ENCODE measurements at regions not wholly inside any gene's neighbourhood (a gene's known extent, or its start where the extent isn't known, plus 50 kb on each side); places are given as distances from the start of the nearest gene placed in this dataset.

DNA sequence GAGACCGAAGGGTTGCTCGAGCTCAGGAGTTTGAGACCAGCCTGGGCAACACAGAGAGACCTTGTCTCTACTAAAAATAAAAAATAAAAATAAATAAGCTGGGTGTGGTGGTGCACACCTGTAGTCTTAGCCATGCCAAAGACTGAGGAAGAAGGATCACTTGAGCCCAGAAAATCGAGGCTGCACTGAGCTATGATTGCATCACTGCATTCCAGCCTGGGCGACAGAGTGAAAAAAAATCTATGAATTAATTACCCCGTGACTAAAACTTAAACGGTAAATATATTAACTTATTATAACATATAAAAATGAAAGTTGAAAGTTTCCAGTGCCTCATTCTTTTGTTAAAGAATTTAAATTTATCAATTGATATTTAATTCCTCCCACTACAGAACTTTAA lies 273.7 kb downstream of the KLF12 start:
- no peak for TF ChIP-seq CTCF (IDR thresholded peaks at IDR 0.05)
- Mint-ChIP-seq H3K36me3 (ENCODE audit: low read depth) (no peaks in the 10 kb centered on the region), H3K27ac (ENCODE audit: unreplicated experiment) (no peak overlapping the region), H3K9me3 (ENCODE audit: low read depth) (no peaks in the 10 kb centered on the region), H3K4me3 (ENCODE audit: unreplicated experiment) (no peak overlapping the region), H3K4me1 (ENCODE audit: low read depth) (peaks cover 10% of the 10 kb centered on the region), H3K27me3 (ENCODE audit: low read depth) (no peaks in the 10 kb centered on the region)
- no peak for DNase-seq (ENCODE audit: low spot score)

DNA sequence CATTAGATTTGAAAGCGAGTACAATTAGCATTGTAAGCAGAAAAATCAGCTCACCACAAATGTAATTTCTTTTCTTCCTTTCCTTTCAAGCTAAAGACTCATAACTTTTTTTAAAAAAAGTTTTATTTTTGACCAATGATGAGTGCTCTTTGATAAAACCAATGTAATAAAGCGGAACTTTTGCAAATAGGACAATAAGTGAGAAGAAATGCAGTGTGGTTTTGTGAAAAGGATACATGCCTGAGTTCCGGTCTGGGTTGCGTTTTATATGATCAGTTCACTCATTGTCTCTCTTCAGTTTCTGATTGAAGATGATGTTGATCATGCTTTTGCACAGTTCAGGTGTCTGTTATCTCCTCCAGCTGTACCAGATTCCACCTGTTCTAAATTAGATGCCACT lies 274.4 kb downstream of the KLF12 start:
- Mint-ChIP-seq H3K9me3 (ENCODE audit: low read depth) (no peaks in the 10 kb centered on the region), H3K27me3 (ENCODE audit: low read depth) (no peaks in the 10 kb centered on the region), H3K4me3 (ENCODE audit: unreplicated experiment) (no peak overlapping the region), H3K36me3 (ENCODE audit: low read depth) (no peaks in the 10 kb centered on the region), H3K4me1 (ENCODE audit: low read depth) (peaks cover 3% of the 10 kb centered on the region), H3K27ac (ENCODE audit: unreplicated experiment) (no peak overlapping the region)
- no peak for DNase-seq (ENCODE audit: low spot score)
- TF ChIP-seq CTCF (IDR thresholded peaks at IDR 0.05), result no peak

DNA sequence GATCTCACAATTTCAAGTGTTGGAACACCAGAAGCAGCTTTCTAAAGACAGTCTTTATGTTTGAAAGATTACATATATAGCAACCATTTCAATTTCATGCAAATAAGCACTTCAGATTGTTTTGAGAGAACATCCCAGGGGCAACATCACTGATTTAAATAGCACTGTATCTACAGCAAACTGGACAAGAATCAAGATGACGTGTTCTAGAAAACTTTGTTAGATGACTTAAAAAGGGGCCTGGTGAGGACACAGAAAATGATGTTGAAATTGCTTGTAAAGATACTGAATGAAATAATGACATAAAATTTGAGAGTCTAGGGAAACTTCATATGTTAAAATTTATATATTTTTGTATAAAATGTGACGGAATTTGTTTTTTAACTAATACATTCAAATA lies 277.1 kb downstream of the KLF12 start:
- peaks cover 1% of the 10 kb centered on the region for H3K36me3 Mint-ChIP-seq (ENCODE audit: low read depth)
- no peaks in the 10 kb centered on the region for H3K9me3 Mint-ChIP-seq (ENCODE audit: low read depth)
- no peak for TF ChIP-seq CTCF (IDR thresholded peaks at IDR 0.05)
- no peaks in the 10 kb centered on the region for H3K27me3 Mint-ChIP-seq (ENCODE audit: low read depth)
- H3K4me1 Mint-ChIP-seq (ENCODE audit: low read depth), result peaks cover 7% of the 10 kb centered on the region
- no peak overlapping the region for H3K4me3 Mint-ChIP-seq (ENCODE audit: unreplicated experiment)
- DNase-seq (ENCODE audit: low spot score), result no peak
- H3K27ac Mint-ChIP-seq (ENCODE audit: unreplicated experiment), result no peak overlapping the region

GRCh38 chr13:73851104-73851503 lies 283.1 kb downstream of the KLF12 start:
- Mint-ChIP-seq H3K27me3 (ENCODE audit: low read depth) (no peaks in the 10 kb centered on the region), H3K4me1 (ENCODE audit: low read depth) (peaks cover 33% of the 10 kb centered on the region), H3K27ac (ENCODE audit: unreplicated experiment) (no peak overlapping the region), H3K9me3 (ENCODE audit: low read depth) (no peaks in the 10 kb centered on the region), H3K4me3 (ENCODE audit: unreplicated experiment) (no peak overlapping the region), H3K36me3 (ENCODE audit: low read depth) (peaks cover 2% of the 10 kb centered on the region)
- TF ChIP-seq CTCF (IDR thresholded peaks at IDR 0.05), result no peak
- no peak for DNase-seq (ENCODE audit: low spot score)

- Mint-ChIP-seq H3K9me3 (ENCODE audit: low read depth) (no peaks in the 10 kb centered on the region), H3K27ac (ENCODE audit: unreplicated experiment) (peak overlapping the region; percentile 2), H3K4me3 (ENCODE audit: unreplicated experiment) (no peak overlapping the region), H3K27me3 (ENCODE audit: low read depth) (no peaks in the 10 kb centered on the region), H3K36me3 (ENCODE audit: low read depth) (peaks cover 8% of the 10 kb centered on the region), H3K4me1 (ENCODE audit: low read depth) (peaks cover 34% of the 10 kb centered on the region)
- no peak for TF ChIP-seq CTCF (IDR thresholded peaks at IDR 0.05)
- DNase-seq (ENCODE audit: low spot score), result no peak
Measured at GRCh38 chr13:73850104-73850873, 283.9 kb downstream of the KLF12 start.

All from chondrocyte (in vitro differentiated cells).